B cell (primary cell): ENCODE measurements at regions not wholly inside any gene's neighbourhood (a gene's known extent, or its start where the extent isn't known, plus 50 kb on each side); places are given as distances from the start of the nearest gene placed in this dataset.

Source experiments
- ATAC-seq: fragments of 200-7000 bp; cut with Tn5 transposase; one replicate; pipeline ENCODE4 v1.10.0; 2021; ENCODE audit warnings: low read depth, mild to moderate bottlenecking, moderate number of reproducible peaks, moderate library complexity
- CTCF ChIA-PET: fragments of 350-600 bp; sonication (Branson Sonifier 250); formaldehyde crosslinking; loops from one replicate; lab custom pipeline; 2021; ENCODE audit warnings: antibody characterized with exemption, inconsistent platforms; lab: Charles Lee
- POLR2A ChIA-PET: fragments of 350-600 bp; sonication (Branson Sonifier 250); formaldehyde crosslinking; loops from one replicate; lab custom pipeline; 2021; ENCODE audit warnings: antibody characterized with exemption; lab: Charles Lee
- DNase-seq: peaks from one replicate; pipeline ENCODE4 v3.0.0; 2013
- H2AFZ ChIP-seq: 2 replicates; pipeline ENCODE4 v1.6.1; 2012; ENCODE audit warnings: mild to moderate bottlenecking, low read depth, low read length; ENCODE audit not compliant: insufficient read depth, poor library complexity, severe bottlenecking
- H3K27ac ChIP-seq, 2 donors: 1 replicate in 1 of 2; 2 replicates in 1 of 2; pipeline ENCODE4 v1.5.1; 2012 to 2013; ENCODE audit warnings: low read length in 2 of 2, mild to moderate bottlenecking in 2 of 2, moderate library complexity in 1 of 2
- H3K27me3 ChIP-seq, 4 experiments: fragments of 200-600 bp in 1 of 4; sonication (generic) in 1 of 4; replicated peaks in 1 of 4; 1 replicate in 2 of 4; 2 replicates in 2 of 4; pipeline versions ENCODE4 v1.6.1 to v1.7.0; 2013 to 2016; ENCODE audit warnings: low read length in 3 of 4, mild to moderate bottlenecking in 2 of 4, mixed read lengths in 1 of 4, moderate library complexity in 1 of 4; ENCODE audit not compliant: insufficient read depth in 4 of 4, control insufficient read depth in 3 of 4; ENCODE audit errors: control extremely low read depth in 1 of 4
- H3K36me3 ChIP-seq, 2 experiments: replicated peaks in 1 of 2; 1 replicate in 1 of 2; 2 replicates in 1 of 2; pipeline versions ENCODE4 v1.6.1 to v1.7.1; 2013; ENCODE audit warnings: low read length in 1 of 2; ENCODE audit not compliant: insufficient read depth in 2 of 2, control insufficient read depth in 1 of 2; ENCODE audit errors: control extremely low read depth in 1 of 2, extremely low read depth in 1 of 2
- H3K4me1 ChIP-seq, 2 donors: fragments of 200-600 bp in 1 of 2; sonication (generic) in 1 of 2; 1 replicate in 1 of 2; 2 replicates in 1 of 2; pipeline versions ENCODE4 v1.5.1 to v1.6.1; 2013 to 2017; ENCODE audit warnings: low read length in 2 of 2; ENCODE audit not compliant: control insufficient read depth in 2 of 2, insufficient read depth in 2 of 2
- H3K4me2 ChIP-seq: replicated peaks from 2 replicates; pipeline ENCODE3; 2012; ENCODE audit warnings: mild to moderate bottlenecking, low read depth, low read length; ENCODE audit not compliant: poor library complexity, severe bottlenecking
- H3K4me3 ChIP-seq, 5 experiments: fragments of 200-600 bp in 1 of 5; sonication (generic) in 1 of 5; 1 replicate in 3 of 5; 2 replicates in 2 of 5; pipeline versions ENCODE4 v1.5.1 to v1.7.0; 2011 to 2016; ENCODE audit warnings: low read length in 4 of 5, mild to moderate bottlenecking in 4 of 5, low read depth in 2 of 5, control low read depth in 1 of 5, moderate library complexity in 1 of 5; ENCODE audit not compliant: insufficient read depth in 1 of 5; ENCODE audit errors: control extremely low read depth in 1 of 5, extremely low read depth in 1 of 5
- H3K79me2 ChIP-seq: fragments of 200-600 bp; sonication (generic); one replicate; pipeline ENCODE4 v1.6.0; 2016; ENCODE audit warnings: low read length; ENCODE audit not compliant: control insufficient read depth, insufficient read depth
- H3K9ac ChIP-seq: fragments of 200-600 bp; sonication (generic); 2 replicates; pipeline ENCODE4 v1.6.1; 2017; ENCODE audit warnings: mild to moderate bottlenecking, low read length, moderate library complexity
- H3K9me3 ChIP-seq, 3 donors: one replicate each; pipeline versions ENCODE4 v1.6.1 to v1.7.1; 2013; ENCODE audit warnings: low read length in 2 of 3; ENCODE audit not compliant: control insufficient read depth in 2 of 3, insufficient read depth in 1 of 3; ENCODE audit errors: control extremely low read depth in 1 of 3
- H4K20me1 ChIP-seq: 2 replicates; pipeline ENCODE4 v1.6.0; 2012; ENCODE audit warnings: mild to moderate bottlenecking, low read length; ENCODE audit not compliant: insufficient read depth, control insufficient read depth, poor library complexity, severe bottlenecking
- H3K27ac Mint-ChIP-seq: one replicate; pipeline ENCODE4 v1.8.0; 2021; ENCODE audit warnings: mixed read lengths
- H3K27me3 Mint-ChIP-seq: one replicate; pipeline ENCODE4 v1.8.0; 2021; ENCODE audit warnings: mixed read lengths
- H3K4me1 Mint-ChIP-seq: one replicate; pipeline ENCODE4 v1.8.0; 2021; ENCODE audit warnings: mixed read lengths
- H3K4me3 Mint-ChIP-seq: one replicate; pipeline ENCODE4 v1.8.0; 2021; ENCODE audit warnings: mixed read lengths
- H3K9me3 Mint-ChIP-seq: one replicate; pipeline ENCODE4 v1.8.0; 2022; ENCODE audit warnings: mixed read lengths; ENCODE audit not compliant: insufficient read depth
- EZH2 ChIP-seq: IDR thresholded peaks from 2 replicates; pipeline ENCODE4 v1.6.1; 2012; ENCODE audit warnings: borderline replicate concordance, low read depth, mild to moderate bottlenecking, moderate library complexity, low read length; ENCODE audit not compliant: insufficient read depth, poor library complexity, severe bottlenecking
- WGBS: methylation state at CpG from one replicate; pipeline ENCODE4 v1.1.5; 2013; ENCODE audit warnings: missing lambda C conversion rate; ENCODE audit not compliant: insufficient coverage; 5-methylcytosine and 5-hydroxymethylcytosine counted together
- intact Hi-C: fragments of 100-400 bp; cut with micrococcal nuclease; formaldehyde crosslinking; loops from one replicate; pipeline ENCODE4 v1.10.0; 2022
- TF ChIP-seq, protein P1 (sequence below): fragments of 200-600 bp; IDR thresholded peaks from one replicate; pipeline ENCODE4 v1.8.0; 2022; ENCODE audit warnings: antibody characterized with exemption, mild to moderate bottlenecking

DNA sequence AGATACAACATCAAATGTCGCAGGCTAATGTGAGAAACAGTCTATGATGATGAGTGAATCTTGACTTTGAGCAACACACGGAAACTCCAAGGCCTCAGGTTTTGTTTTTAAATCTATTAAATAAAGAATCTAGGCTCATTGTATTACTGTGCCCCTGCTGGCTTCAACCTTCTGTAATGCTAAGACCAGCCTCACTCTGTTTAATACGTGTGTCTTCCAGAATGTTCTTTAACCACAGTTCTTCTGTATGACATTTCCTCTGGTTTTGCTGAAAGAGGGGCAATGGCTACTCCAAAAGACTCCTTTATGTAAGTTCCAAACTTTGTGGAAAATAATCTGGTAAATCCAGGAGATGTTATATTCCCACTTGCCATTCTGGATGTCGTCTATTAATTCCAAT is 101.1 kb upstream of the TIAM1 start:
- Mint-ChIP-seq H3K4me3 (no peak overlapping the region), H3K4me1 (peaks cover 7% of the 10 kb centered on the region), H3K9me3 (peaks cover 3% of the 10 kb centered on the region), H3K27ac (no peak overlapping the region), H3K27me3 (peaks cover 3% of the 10 kb centered on the region)
- WGBS: no CpG with 5 or more reads among the region's 4 CpGs
- intact Hi-C loops: no loop called here
- TF ChIP-seq EZH2: no peak
- TF ChIP-seq, protein P1, sequence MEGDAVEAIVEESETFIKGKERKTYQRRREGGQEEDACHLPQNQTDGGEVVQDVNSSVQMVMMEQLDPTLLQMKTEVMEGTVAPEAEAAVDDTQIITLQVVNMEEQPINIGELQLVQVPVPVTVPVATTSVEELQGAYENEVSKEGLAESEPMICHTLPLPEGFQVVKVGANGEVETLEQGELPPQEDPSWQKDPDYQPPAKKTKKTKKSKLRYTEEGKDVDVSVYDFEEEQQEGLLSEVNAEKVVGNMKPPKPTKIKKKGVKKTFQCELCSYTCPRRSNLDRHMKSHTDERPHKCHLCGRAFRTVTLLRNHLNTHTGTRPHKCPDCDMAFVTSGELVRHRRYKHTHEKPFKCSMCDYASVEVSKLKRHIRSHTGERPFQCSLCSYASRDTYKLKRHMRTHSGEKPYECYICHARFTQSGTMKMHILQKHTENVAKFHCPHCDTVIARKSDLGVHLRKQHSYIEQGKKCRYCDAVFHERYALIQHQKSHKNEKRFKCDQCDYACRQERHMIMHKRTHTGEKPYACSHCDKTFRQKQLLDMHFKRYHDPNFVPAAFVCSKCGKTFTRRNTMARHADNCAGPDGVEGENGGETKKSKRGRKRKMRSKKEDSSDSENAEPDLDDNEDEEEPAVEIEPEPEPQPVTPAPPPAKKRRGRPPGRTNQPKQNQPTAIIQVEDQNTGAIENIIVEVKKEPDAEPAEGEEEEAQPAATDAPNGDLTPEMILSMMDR: no peak
- no peak overlapping the region for H3K27ac ChIP-seq
- DNase-seq (no peak), ATAC-seq (no peak)
- no peaks in the 10 kb centered on the region for H4K20me1 ChIP-seq
- H3K4me2 ChIP-seq: no peak overlapping the region
- H3K9me3 ChIP-seq: peaks cover 3 to 16% (median 9%) of the 10 kb centered on the region in 3 donors
- no peaks in the 10 kb centered on the region for H3K36me3 ChIP-seq
- no peak overlapping the region for H2AFZ ChIP-seq
- H3K27me3 ChIP-seq: peaks cover 0 to 3% (median 0%) of the 10 kb centered on the region in 4 experiments
- CTCF ChIA-PET: no interaction called here
- peaks cover 4 to 6% of the 10 kb centered on the region in 2 donors for H3K4me1 ChIP-seq
- no peaks in the 10 kb centered on the region for H3K79me2 ChIP-seq
- no peak overlapping the region for H3K9ac ChIP-seq
- no peak overlapping the region for H3K4me3 ChIP-seq
- POLR2A ChIA-PET: no interaction called here

DNA sequence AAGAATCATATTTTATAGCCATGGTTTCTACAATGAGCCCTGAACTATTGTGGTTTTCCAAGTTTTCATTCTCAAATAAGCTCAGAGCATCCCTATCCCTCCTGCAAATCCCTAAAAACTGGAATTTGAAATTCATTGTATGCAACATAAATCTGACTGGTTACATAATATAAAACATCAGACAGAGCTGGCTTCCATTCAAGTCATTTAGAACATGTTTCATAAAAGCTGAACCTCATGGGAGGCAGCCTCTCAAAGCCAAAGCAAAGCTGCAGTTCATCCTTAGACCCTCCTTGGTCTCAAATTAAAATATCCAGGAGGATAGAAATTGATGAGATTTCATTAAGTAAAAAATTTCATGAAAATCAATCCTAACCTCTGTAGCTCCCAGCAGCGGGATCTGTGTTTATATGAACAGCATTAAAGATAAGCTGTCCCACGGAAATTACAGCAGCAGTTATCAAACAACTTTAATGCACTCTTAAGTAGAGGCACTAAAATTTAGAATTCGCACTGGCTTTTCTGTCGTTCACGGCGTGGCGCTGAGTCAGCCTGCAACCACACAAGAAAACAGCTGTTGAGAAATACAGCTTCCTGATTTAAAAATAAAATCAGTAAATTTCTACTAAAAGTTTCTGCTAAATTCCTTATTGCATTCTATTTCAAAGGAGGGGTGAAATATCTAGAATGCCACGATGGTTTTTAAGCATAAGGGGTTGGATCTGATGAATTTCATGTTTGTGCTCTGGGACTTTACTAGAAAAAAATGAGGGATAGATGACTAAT is 99.9 kb upstream of the TIAM1 start:
- intact Hi-C loops: no loop called here
- H3K9me3 ChIP-seq: peaks cover 3 to 16% (median 9%) of the 10 kb centered on the region in 3 donors
- no peak for DNase-seq
- H3K79me2 ChIP-seq: no peaks in the 10 kb centered on the region
- H3K27ac ChIP-seq: no peak overlapping the region
- no peaks in the 10 kb centered on the region for H3K36me3 ChIP-seq
- Mint-ChIP-seq H3K27ac (no peak overlapping the region), H3K4me1 (peaks cover 7% of the 10 kb centered on the region), H3K4me3 (no peak overlapping the region), H3K27me3 (peaks cover 3% of the 10 kb centered on the region), H3K9me3 (peaks cover 3% of the 10 kb centered on the region)
- peaks cover 0 to 3% (median 0%) of the 10 kb centered on the region in 4 experiments for H3K27me3 ChIP-seq
- CTCF ChIA-PET: interaction anchor here (0.7 kb wide), 1 partner anchor 10 kb away, joined by 3 read pairs; no protein-coding TSS in a partner anchor
- peaks cover 4 to 6% of the 10 kb centered on the region in 2 donors for H3K4me1 ChIP-seq
- POLR2A ChIA-PET: no interaction called here
- H2AFZ ChIP-seq: no peak overlapping the region
- WGBS: 14% methylated on average over 3 of the region's 8 CpGs
- H3K9ac ChIP-seq: no peak overlapping the region
- TF ChIP-seq, protein P1: no peak
- no peaks in the 10 kb centered on the region for H4K20me1 ChIP-seq
- no peak for ATAC-seq
- no peak overlapping the region for H3K4me2 ChIP-seq
- H3K4me3 ChIP-seq: no peak overlapping the region
